ENCODE measurements at regions not wholly inside any gene's neighbourhood (a gene's known extent, or its start where the extent isn't known, plus 50 kb on each side); places are given as distances from the start of the nearest gene placed in this dataset.

DNA sequence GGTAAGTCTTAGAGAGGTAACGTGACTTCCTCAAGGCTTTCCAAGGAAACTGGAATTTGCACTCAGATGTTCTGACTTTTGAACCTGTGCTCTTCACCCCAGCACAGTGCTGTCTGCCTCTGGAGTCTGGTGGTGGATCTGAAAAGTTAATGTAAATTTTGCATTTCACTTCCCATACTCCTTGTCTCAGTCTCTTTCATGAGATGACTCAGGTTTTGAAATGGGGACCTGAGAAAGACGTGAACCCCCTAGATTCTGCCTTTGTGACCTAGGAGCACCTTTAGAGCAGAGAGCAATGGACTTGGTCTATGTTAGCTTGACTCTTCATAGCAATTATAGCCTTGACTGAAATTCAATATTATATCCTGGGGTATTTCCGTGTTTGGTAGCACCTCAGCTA lies 223.0 kb downstream of the QKI start:
- no peak overlapping the region for H3K27ac ChIP-seq (ENCODE audit: low read length)
- no peaks in the 10 kb centered on the region for H3K79me2 ChIP-seq (replicated peaks; ENCODE audit: insufficient read depth, low read length)
- H4K20me1 ChIP-seq (ENCODE audit: insufficient read depth) = no peaks in the 10 kb centered on the region
- H3K9me2 ChIP-seq (ENCODE audit: insufficient read depth, low read length) = no peaks in the 10 kb centered on the region
- H3K36me3 ChIP-seq (ENCODE audit: insufficient read depth, low read length) = no peaks in the 10 kb centered on the region
- H3K9ac ChIP-seq (ENCODE audit: low read length) = no peak overlapping the region
- H2AFZ ChIP-seq (ENCODE audit: low read depth, low read length) = no peak overlapping the region
- TF ChIP-seq, protein P1, sequence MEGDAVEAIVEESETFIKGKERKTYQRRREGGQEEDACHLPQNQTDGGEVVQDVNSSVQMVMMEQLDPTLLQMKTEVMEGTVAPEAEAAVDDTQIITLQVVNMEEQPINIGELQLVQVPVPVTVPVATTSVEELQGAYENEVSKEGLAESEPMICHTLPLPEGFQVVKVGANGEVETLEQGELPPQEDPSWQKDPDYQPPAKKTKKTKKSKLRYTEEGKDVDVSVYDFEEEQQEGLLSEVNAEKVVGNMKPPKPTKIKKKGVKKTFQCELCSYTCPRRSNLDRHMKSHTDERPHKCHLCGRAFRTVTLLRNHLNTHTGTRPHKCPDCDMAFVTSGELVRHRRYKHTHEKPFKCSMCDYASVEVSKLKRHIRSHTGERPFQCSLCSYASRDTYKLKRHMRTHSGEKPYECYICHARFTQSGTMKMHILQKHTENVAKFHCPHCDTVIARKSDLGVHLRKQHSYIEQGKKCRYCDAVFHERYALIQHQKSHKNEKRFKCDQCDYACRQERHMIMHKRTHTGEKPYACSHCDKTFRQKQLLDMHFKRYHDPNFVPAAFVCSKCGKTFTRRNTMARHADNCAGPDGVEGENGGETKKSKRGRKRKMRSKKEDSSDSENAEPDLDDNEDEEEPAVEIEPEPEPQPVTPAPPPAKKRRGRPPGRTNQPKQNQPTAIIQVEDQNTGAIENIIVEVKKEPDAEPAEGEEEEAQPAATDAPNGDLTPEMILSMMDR (IDR thresholded peaks at IDR 0.05; ENCODE audit: poor library complexity, severe bottlenecking) = no peak
- no peak for TF ChIP-seq SMC3 (conservative IDR thresholded peaks at IDR 0.05; ENCODE audit: poor library complexity)
- TF ChIP-seq MXI1 (conservative IDR thresholded peaks at IDR 0.05; ENCODE audit: poor library complexity, severe bottlenecking) = no peak
- TF ChIP-seq, protein P2, sequence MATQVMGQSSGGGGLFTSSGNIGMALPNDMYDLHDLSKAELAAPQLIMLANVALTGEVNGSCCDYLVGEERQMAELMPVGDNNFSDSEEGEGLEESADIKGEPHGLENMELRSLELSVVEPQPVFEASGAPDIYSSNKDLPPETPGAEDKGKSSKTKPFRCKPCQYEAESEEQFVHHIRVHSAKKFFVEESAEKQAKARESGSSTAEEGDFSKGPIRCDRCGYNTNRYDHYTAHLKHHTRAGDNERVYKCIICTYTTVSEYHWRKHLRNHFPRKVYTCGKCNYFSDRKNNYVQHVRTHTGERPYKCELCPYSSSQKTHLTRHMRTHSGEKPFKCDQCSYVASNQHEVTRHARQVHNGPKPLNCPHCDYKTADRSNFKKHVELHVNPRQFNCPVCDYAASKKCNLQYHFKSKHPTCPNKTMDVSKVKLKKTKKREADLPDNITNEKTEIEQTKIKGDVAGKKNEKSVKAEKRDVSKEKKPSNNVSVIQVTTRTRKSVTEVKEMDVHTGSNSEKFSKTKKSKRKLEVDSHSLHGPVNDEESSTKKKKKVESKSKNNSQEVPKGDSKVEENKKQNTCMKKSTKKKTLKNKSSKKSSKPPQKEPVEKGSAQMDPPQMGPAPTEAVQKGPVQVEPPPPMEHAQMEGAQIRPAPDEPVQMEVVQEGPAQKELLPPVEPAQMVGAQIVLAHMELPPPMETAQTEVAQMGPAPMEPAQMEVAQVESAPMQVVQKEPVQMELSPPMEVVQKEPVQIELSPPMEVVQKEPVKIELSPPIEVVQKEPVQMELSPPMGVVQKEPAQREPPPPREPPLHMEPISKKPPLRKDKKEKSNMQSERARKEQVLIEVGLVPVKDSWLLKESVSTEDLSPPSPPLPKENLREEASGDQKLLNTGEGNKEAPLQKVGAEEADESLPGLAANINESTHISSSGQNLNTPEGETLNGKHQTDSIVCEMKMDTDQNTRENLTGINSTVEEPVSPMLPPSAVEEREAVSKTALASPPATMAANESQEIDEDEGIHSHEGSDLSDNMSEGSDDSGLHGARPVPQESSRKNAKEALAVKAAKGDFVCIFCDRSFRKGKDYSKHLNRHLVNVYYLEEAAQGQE (IDR thresholded peaks at IDR 0.05; ENCODE audit: borderline replicate concordance) = no peak
- TF ChIP-seq EP300 (conservative IDR thresholded peaks at IDR 0.05; ENCODE audit: poor library complexity, severe bottlenecking) = no peak
- no peak for TF ChIP-seq TAF1 (IDR thresholded peaks at IDR 0.05; ENCODE audit: low read depth)
- TF ChIP-seq EZH2 (IDR thresholded peaks at IDR 0.05; ENCODE audit: borderline replicate concordance, insufficient read depth, low read length, poor library complexity, severe bottlenecking) = no peak
- TF ChIP-seq POLR2AphosphoS5 (IDR thresholded peaks at IDR 0.05) = no peak
- TF ChIP-seq RAD21 (conservative IDR thresholded peaks at IDR 0.05) = no peak
- H3K4me2 ChIP-seq (ENCODE audit: low read length) = no peak overlapping the region
- no peaks in the 10 kb centered on the region for H3K9me3 ChIP-seq (ENCODE audit: low read length)
- no peak overlapping the region for H3K4me3 ChIP-seq (ENCODE audit: low read length)
- no peaks in the 10 kb centered on the region for H3K27me3 ChIP-seq (ENCODE audit: insufficient read depth, low read depth, low read length)
- H3F3A ChIP-seq (ENCODE audit: insufficient read depth, low read length, poor library complexity, severe bottlenecking) = no peaks in the 10 kb centered on the region

DNA sequence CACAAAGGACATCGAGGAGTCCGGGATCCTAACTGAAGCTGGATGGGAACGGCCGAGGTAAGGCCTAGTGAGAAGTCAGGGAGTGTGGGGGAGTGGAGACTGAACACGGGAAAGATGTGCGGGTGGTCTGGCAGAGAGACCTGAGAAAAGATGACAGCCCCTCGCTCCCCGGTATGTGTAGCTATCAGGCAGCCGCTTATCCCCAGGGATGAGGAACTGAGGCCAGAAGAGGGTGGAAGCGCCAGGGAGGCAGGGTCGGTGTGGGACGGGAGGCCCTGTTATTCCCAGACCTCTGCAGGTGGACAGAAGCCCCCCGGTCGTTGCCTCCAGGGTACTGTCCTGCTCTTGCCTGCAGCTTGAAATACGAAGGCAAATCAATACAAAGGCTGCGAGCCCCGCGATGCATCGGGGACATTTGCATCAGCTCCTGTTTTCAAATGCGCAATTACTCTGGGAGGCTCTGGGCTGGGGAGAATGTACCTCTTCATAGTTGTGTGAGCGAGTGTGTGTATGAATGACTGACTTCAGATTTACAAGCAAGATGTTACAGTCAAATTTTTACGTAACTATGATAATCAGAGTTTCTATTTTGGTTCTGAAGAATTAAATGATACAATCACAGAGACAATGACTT lies 221.3 kb downstream of the QKI start:
- Histone ChIP-seq H4K20me1 (ENCODE audit: insufficient read depth) (no peaks in the 10 kb centered on the region), H3F3A (ENCODE audit: insufficient read depth, low read length, poor library complexity, severe bottlenecking) (no peaks in the 10 kb centered on the region), H2AFZ (ENCODE audit: low read depth, low read length) (no peak overlapping the region)

More for the DNA sequence above, 221.3 kb downstream of the QKI start:
- H3K4me2 ChIP-seq (ENCODE audit: low read length) = no peak overlapping the region
- H3K9me2 ChIP-seq (ENCODE audit: insufficient read depth, low read length) = no peaks in the 10 kb centered on the region
- H3K79me2 ChIP-seq (replicated peaks; ENCODE audit: insufficient read depth, low read length) = no peaks in the 10 kb centered on the region
- no peak overlapping the region for H3K27ac ChIP-seq (ENCODE audit: low read length)
- H3K9me3 ChIP-seq (ENCODE audit: low read length) = no peaks in the 10 kb centered on the region
- no peak overlapping the region for H3K9ac ChIP-seq (ENCODE audit: low read length)
- TF ChIP-seq SMC3 (conservative IDR thresholded peaks at IDR 0.05; ENCODE audit: poor library complexity) (no peak), EZH2 (IDR thresholded peaks at IDR 0.05; ENCODE audit: borderline replicate concordance, insufficient read depth, low read length, poor library complexity, severe bottlenecking) (no peak), MXI1 (conservative IDR thresholded peaks at IDR 0.05; ENCODE audit: poor library complexity, severe bottlenecking) (no peak)
- no peak overlapping the region for H3K4me3 ChIP-seq (ENCODE audit: low read length)
- H3K36me3 ChIP-seq (ENCODE audit: insufficient read depth, low read length) = no peaks in the 10 kb centered on the region
- H3K27me3 ChIP-seq (ENCODE audit: insufficient read depth, low read depth, low read length) = no peaks in the 10 kb centered on the region

Measured in neural cell (in vitro differentiated cells).